Fibroblast of skin of back (primary cell): ENCODE measurements at regions not wholly inside any gene's neighbourhood (a gene's known extent, or its start where the extent isn't known, plus 50 kb on each side); places are given as distances from the start of the nearest gene placed in this dataset.
"Not testable (repeated sequence)": the region's sequence is repeated elsewhere in the genome, so short reads cannot be mapped to it uniquely, and the experiment has no call there.

Experiments
- DNase-seq: peaks from one replicate; pipeline ENCODE4 v3.0.0-alpha.2; 2013

DNA sequence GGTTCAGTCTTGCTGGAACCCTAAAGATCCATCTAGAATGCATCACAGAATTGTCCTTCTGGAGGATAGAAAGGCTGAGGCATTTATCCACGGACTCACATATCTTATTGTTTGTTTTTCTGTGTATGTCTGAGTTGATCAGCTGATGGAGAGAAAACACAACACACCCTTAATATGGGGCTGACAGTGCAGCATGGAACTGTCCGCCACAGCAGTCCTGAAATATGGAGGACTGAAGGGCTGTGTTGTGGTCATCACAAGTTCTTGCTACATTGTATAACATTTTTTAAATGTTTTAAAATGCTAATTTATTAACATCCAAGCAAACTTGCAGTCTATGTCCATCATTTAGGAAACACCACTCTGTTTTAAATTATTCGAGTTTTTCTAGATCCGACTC lies 448.9 kb upstream of the ERCC4 start:
- DNase-seq, result no peak

- DNase-seq, result no peak
Observed at GRCh38 chr16:13478991-13479390, 441.0 kb upstream of the ERCC4 start.

DNA sequence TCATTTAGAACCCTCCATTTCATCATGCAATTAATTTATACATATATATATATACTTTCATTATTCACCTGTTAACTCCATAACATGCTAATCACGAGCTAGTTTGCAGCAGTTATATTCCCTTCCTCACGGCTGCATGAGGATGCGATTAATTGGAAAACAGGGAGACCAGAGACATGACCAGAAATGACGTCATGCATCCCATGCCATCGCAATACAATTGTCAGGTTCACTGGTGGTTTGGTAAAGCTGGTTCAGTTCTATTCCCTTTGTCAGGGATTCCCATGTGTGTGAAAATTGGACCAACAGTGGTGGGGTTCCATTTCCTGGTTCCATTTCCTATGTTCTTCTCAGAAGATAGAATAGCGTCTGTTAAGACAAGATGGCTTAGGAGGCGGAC lies 440.4 kb upstream of the ERCC4 start:
- no peak for DNase-seq

DNA sequence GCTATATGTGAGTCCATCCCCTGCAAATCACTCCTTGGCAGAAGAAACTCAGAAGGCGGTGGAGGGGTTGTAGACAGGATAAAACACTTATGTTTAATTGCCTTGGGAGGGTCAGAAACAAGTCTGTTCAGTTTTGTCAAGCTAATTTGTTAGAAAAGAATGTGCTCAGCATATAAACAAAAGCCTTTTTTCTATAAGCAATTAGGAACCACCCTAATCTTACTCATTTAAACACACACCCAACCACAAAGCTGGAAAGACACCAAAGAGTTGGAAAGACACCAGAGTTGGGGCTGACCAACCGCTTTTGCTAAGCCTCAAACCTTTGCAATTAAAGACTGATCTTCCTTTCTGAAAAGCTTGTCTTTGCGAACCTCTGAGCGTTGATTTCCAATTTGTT lies 439.2 kb upstream of the ERCC4 start:
- no peak for DNase-seq

- DNase-seq, result no peak
Observed at GRCh38 chr16:13483121-13483520, 436.8 kb upstream of the ERCC4 start.

- DNase-seq, result not testable (repeated sequence)
Observed at GRCh38 chr16:13489416-13489815, 430.5 kb upstream of the ERCC4 start.

DNA sequence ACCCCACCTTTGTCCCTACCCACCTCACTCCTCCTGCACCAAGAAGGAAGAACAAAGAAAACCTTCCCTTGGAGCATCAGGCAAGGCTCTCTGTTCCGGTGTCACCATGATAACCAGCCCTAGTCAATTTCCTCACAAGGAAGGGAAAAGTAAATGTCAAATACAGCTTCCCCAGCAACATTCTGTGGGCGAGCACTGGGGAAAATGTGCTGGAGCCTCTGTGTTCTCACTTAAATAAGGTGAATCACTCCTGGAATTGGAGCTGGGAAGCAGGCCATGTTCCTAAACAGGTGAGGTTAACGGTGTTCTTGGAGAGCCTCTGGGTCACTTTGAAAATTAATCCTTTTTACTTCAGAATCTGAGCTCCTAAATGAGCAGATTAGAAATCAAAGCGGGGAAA lies 427.9 kb upstream of the ERCC4 start:
- DNase-seq, result no peak

- no peak for DNase-seq
Observed at GRCh38 chr16:13503960-13504635, 415.9 kb upstream of the ERCC4 start.

DNA sequence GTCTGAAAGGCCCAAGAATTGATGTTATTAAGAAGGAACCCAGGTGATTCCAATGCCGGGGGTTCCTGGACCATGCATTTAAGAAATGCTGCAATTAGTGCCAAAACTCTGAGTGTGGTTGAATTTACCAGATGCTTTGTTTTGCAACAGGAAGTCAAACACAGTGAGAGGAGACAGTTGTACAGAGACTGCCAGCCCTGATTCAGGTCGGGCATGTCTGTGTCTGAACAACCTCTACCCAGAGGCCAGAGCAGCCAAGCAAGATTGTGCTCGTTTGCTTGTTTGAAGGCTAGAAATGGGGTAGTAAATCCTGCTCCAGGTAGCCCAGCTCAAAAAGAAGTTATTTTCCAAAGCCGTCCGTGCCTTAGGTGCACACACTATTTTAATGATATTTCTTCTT lies 412.4 kb upstream of the ERCC4 start:
- DNase-seq, result no peak

GRCh38 chr16:13510425-13511151 lies 409.4 kb upstream of the ERCC4 start:
- DNase-seq, result no peak

- no peak for DNase-seq
Observed at GRCh38 chr16:13517841-13518240, 402.1 kb upstream of the ERCC4 start.

DNA sequence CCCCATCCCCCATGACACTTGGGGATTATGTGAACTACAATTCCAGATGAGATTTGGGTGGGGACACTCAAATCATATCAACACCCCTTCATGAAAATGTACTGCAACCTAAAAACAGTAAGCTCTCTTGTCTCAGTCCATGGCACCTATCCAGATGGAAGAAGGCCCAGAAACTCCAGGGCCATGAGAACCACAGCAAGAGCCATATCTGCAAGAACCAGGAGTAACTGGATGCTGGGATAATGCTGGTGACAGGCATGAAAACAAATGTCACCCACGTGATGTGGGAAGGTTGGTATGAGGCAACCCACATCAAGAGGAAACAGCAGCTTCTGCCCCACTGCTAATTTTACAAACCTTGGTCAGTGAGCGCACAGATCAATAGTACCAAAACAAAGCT lies 400.1 kb upstream of the ERCC4 start:
- no peak for DNase-seq

- DNase-seq, result no peak
Observed at GRCh38 chr16:13521356-13521755, 398.6 kb upstream of the ERCC4 start.

GRCh38 chr16:13527332-13527731 lies 392.6 kb upstream of the ERCC4 start:
- no peak for DNase-seq

GRCh38 chr16:13528691-13529090 lies 391.3 kb upstream of the ERCC4 start:
- DNase-seq, result no peak

- DNase-seq, result no peak
Observed at GRCh38 chr16:13529193-13529982, 390.6 kb upstream of the ERCC4 start.

DNA sequence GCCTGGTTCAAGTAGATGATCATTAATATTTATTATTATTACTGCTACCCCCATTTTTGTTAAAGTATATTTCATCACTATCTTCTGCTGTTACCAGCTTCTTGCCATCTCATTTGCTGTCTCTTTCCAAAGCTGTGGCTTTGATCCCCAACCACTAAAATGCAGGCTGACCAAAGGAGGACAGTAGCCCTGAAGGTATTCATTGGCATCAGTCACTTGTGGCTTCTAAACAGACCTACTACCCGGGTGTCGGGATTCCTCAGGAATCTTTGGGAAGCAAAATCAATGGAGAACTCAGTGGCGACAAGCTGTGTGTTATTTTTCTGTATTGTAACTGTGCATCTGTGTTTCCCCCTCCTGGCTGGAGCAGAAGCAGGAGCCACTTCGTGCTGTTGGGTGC lies 379.2 kb upstream of the ERCC4 start:
- DNase-seq, result no peak

GRCh38 chr16:13542284-13542683 lies 377.7 kb upstream of the ERCC4 start:
- DNase-seq, result no peak

GRCh38 chr16:13543850-13544249 lies 376.1 kb upstream of the ERCC4 start:
- no peak for DNase-seq

- no peak for DNase-seq
Observed at GRCh38 chr16:13545271-13545670, 374.7 kb upstream of the ERCC4 start.

DNA sequence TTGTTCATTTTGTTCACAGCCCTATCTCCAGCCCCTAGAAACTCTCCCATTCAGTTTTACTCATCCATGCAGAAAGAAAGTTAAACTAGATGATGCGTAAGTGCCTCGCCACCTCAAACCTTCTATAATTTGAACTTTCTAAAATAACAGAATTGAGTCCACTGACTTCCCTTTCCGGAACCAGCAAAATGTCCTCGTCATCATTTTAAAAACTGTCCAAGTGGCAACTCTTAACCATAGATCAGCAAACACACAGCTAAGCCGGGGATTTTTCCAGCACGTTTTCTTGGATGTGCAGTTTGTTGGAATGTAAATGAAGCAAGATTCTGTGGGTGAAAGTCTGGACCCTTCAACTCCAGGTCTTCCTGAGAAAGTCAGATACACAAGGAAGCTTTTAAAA lies 369.7 kb upstream of the ERCC4 start:
- DNase-seq, result no peak

DNA sequence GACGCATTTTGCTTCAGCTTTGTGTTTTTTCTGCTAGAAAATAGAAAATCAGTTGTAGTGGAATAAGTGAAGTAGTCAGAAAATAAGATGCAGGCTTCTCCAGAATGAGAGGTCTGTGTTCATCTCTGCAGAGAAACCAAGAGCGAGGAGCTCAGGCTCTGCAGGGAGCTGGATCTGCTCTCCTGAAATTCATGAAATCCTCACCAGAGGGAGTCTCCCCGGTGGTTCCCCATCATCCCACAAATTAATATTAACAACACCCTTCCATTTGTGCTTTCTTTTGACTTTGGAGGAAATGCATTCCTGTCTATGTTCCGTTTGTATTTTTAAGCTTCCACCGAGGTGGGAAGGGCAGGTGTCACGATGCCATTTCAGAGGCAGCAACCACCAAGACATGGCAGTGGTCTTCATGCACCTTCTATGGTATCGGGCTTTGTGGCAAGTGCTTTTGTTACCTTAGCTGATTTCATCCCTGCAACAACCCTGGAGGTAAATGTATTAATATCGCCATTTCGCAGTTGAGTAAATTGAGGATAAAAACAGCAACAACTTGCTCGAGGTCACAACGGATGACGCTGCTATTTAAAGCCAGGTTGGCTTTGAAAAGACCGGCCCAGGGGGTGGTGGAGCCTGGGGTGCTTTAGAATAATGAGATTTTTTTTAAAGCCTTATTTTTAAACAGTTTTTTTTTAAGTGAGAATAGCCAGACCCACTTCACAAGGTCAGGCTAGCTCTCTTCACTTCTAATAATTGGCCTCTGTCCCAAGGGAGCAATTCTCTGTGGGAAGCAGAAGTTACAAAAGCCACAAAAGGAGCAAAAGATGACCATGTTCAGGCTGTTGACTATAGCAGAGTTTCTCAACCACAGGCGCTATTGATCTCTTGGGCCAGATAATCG lies 367.6 kb upstream of the ERCC4 start:
- DNase-seq, result no peak

- DNase-seq, result no peak
Observed at GRCh38 chr16:13552960-13553257, 367.0 kb upstream of the ERCC4 start.
